ENCODE measurements at regions not wholly inside any gene's neighbourhood (a gene's known extent, or its start where the extent isn't known, plus 50 kb on each side); places are given as distances from the start of the nearest gene placed in this dataset.

DNA sequence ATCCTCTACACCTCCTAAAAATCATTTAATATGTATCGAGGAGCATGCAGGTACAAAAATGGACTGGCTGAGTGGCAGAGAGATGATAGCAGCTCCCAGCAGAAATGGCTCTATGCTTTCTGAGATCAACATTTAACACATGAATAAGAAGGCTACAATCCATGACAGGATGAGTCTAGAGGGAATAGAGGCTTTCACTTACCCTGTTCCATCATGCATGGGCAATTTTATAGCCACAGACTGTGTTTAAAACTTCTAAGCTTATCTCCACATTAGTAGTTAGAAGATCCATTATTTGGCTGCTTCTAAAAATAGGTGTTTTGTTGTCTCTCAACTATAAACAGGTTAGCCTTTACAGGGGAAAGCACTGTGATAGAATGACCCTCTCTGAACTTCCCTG lies 149.1 kb upstream of the ARHGAP28 start (continued):
- TF ChIP-seq, protein P1, sequence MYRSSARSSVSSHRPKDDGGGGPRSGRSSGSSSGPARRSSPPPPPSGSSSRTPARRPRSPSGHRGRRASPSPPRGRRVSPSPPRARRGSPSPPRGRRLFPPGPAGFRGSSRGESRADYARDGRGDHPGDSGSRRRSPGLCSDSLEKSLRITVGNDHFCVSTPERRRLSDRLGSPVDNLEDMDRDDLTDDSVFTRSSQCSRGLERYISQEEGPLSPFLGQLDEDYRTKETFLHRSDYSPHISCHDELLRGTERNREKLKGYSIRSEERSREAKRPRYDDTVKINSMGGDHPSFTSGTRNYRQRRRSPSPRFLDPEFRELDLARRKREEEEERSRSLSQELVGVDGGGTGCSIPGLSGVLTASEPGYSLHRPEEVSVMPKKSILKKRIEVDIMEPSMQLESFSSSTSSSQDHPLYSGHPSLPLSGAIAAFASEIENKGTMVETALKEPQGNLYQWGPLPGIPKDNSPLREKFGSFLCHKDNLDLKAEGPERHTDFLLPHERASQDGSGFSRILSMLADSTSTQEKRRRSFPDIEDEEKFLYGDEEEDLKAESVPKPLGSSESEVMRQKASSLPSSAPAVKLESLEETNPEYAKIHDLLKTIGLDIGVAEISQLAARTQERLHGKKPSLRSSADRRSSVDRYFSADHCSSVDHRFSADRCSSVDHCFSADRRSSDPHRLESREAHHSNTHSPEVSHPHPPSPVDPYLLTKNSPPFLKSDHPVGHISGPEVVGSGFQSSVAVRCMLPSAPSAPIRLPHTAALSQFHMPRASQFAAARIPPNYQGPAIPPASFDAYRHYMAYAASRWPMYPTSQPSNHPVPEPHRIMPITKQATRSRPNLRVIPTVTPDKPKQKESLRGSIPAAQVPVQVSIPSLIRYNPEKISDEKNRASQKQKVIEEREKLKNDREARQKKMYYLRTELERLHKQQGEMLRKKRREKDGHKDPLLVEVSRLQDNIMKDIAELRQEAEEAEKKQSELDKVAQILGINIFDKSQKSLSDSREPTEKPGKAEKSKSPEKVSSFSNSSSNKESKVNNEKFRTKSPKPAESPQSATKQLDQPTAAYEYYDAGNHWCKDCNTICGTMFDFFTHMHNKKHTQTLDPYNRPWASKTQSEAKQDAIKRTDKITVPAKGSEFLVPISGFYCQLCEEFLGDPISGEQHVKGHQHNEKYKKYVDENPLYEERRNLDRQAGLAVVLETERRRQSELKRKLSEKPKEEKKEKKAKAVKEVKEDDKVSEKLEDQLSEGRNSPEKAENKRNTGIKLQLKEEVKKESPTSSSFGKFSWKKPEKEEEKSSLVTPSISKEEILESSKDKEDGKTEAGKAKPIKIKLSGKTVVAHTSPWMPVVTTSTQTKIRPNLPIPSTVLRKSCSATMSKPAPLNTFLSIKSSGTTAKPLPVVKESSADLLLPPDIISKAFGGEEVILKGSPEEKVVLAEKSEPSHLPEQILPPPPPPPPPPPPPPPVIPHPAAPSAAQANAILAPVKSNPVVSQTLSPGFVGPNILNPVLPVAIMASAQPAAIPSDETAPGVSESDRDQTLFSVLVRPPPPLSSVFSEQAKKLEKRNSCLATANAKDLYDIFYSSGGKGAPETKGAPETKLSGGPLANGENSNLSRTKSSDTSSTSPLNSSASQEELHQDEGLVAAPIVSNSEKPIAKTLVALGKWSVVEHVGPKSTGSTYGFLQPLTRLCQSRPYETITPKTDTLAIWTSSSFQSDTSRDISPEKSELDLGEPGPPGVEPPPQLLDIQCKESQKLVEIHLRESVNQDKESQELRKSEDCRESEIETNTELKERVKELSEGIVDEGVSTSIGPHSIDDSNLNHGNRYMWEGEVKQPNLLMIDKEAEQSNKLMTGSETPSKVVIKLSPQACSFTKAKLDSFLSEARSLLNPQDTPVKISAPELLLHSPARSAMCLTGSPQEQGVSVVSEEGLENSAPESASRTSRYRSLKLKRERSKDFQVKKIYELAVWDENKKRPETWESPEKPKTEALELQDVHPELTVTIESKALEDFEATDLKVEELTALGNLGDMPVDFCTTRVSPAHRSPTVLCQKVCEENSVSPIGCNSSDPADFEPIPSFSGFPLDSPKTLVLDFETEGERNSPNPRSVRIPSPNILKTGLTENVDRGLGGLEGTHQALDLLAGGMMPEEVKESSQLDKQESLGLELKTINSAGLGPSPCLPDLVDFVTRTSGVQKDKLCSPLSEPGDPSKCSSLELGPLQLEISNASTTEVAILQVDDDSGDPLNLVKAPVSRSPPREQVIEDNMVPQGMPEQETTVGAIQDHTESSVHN (CRISPR knock-in tag; IDR thresholded peaks at IDR 0.05), result no peak
- TF ChIP-seq, protein P2, sequence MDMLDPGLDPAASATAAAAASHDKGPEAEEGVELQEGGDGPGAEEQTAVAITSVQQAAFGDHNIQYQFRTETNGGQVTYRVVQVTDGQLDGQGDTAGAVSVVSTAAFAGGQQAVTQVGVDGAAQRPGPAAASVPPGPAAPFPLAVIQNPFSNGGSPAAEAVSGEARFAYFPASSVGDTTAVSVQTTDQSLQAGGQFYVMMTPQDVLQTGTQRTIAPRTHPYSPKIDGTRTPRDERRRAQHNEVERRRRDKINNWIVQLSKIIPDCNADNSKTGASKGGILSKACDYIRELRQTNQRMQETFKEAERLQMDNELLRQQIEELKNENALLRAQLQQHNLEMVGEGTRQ (IDR thresholded peaks at IDR 0.05; ENCODE audit: low read depth, low read length), result no peak
- TF ChIP-seq, protein P2 (CRISPR knock-in tag; IDR thresholded peaks at IDR 0.05; ENCODE audit: borderline replicate concordance), result no peak
- TF ChIP-seq ZBTB8A (CRISPR knock-in tag; IDR thresholded peaks at IDR 0.05; ENCODE audit: borderline replicate concordance, low read depth) (no peak), WIZ (CRISPR knock-in tag; IDR thresholded peaks at IDR 0.05) (no peak), ZNF713 (CRISPR knock-in tag; IDR thresholded peaks at IDR 0.05) (no peak), ZBTB42 (CRISPR knock-in tag; IDR thresholded peaks at IDR 0.05) (no peak), ZNF136 (CRISPR knock-in tag; IDR thresholded peaks at IDR 0.05; ENCODE audit: low read depth) (no peak)
- TF ChIP-seq, protein P3, sequence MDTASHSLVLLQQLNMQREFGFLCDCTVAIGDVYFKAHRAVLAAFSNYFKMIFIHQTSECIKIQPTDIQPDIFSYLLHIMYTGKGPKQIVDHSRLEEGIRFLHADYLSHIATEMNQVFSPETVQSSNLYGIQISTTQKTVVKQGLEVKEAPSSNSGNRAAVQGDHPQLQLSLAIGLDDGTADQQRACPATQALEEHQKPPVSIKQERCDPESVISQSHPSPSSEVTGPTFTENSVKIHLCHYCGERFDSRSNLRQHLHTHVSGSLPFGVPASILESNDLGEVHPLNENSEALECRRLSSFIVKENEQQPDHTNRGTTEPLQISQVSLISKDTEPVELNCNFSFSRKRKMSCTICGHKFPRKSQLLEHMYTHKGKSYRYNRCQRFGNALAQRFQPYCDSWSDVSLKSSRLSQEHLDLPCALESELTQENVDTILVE (CRISPR knock-in tag; IDR thresholded peaks at IDR 0.05), result no peak
- TF ChIP-seq, protein P4, sequence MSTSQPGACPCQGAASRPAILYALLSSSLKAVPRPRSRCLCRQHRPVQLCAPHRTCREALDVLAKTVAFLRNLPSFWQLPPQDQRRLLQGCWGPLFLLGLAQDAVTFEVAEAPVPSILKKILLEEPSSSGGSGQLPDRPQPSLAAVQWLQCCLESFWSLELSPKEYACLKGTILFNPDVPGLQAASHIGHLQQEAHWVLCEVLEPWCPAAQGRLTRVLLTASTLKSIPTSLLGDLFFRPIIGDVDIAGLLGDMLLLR (CRISPR knock-in tag; IDR thresholded peaks at IDR 0.05), result no peak
